RWPE2 (cell line): ENCODE measurements at regions not wholly inside any gene's neighbourhood (a gene's known extent, or its start where the extent isn't known, plus 50 kb on each side); places are given as distances from the start of the nearest gene placed in this dataset.

Source experiments
- ATAC-seq: fragments of 200-7000 bp; cut with Tn5 transposase; 3 replicates; pipeline ENCODE4 v1.9.1; 2021; ENCODE audit warnings: low read depth
- DNase-seq: peaks from one replicate; pipeline ENCODE4 v3.0.0-alpha.2; 2020; ENCODE audit warnings: low spot score
- H3K27ac ChIP-seq: fragments of 450-650 bp; 2 replicates; pipeline ENCODE4 v1.5.1; 2017; ENCODE audit warnings: mild to moderate bottlenecking; ENCODE audit not compliant: poor library complexity, severe bottlenecking
- H3K27me3 ChIP-seq: fragments of 250-450 bp; sonication (Bioruptor Pico); 2 replicates; pipeline ENCODE4 v1.5.1; 2021; ENCODE audit warnings: mild to moderate bottlenecking, moderate library complexity; ENCODE audit not compliant: insufficient read depth, poor library complexity, severe bottlenecking
- H3K36me3 ChIP-seq: fragments of 250-450 bp; sonication (Bioruptor Pico); 2 replicates; pipeline ENCODE4 v1.5.1; 2020; ENCODE audit warnings: low read depth, mild to moderate bottlenecking, moderate library complexity
- H3K4me1 ChIP-seq: fragments of 250-450 bp; sonication (Bioruptor Pico); 2 replicates; pipeline ENCODE4 v1.5.1; 2021; ENCODE audit warnings: mild to moderate bottlenecking, moderate library complexity; ENCODE audit not compliant: insufficient read depth, poor library complexity, severe bottlenecking
- H3K4me3 ChIP-seq: fragments of 250-450 bp; sonication (Bioruptor Pico); 2 replicates; pipeline ENCODE4 v1.5.1; 2021; ENCODE audit warnings: mild to moderate bottlenecking, moderate library complexity; ENCODE audit not compliant: severe bottlenecking
- H3K9me3 ChIP-seq: fragments of 250-450 bp; sonication (Bioruptor Pico); 2 replicates; pipeline ENCODE4 v1.5.1; 2021; ENCODE audit warnings: mild to moderate bottlenecking, moderate library complexity; ENCODE audit not compliant: severe bottlenecking
- CTCF ChIP-seq: fragments of 450-650 bp; IDR thresholded peaks from one replicate; pipeline ENCODE4 v1.5.1; 2017; ENCODE audit warnings: mild to moderate bottlenecking, moderate library complexity; ENCODE audit not compliant: poor library complexity, severe bottlenecking

- ATAC-seq, result no peak
- H3K27ac ChIP-seq, result no peak overlapping the region
- no peak for TF ChIP-seq CTCF
- H3K36me3 ChIP-seq, result no peaks in the 10 kb centered on the region
- H3K4me3 ChIP-seq, result no peak overlapping the region
- no peaks in the 10 kb centered on the region for H3K4me1 ChIP-seq
- no peaks in the 10 kb centered on the region for H3K27me3 ChIP-seq
- DNase-seq, result no peak
- H3K9me3 ChIP-seq, result no peaks in the 10 kb centered on the region
These were observed 379.9 kb upstream of the RBMS3 start for GRCh38 chr3:28901018-28901417.

DNA sequence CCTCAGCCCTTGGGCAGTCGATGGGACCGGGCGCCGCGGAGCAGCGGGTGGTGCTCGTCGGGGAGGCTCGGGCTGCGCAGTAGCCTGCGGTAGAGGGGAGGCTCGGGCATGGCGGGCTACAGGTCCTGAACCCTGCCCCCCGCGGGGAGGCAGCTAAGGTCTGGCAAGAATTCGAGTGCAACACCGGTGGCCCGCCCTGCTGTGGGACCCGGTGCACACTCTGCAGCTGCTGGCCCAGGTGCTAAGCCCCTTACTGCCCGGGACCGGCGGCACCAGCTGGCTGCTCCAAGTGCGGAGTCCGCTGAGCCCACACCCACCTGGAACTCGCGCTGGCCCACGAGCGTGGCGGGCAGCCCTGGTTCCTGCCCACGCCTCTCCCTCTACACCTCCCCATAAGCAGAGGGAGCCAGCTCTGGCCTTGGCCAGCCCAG is 377.7 kb upstream of the RBMS3 start:
- no peak overlapping the region for H3K27ac ChIP-seq
- DNase-seq (no peak), ATAC-seq (no peak)
- H3K36me3 ChIP-seq, result no peaks in the 10 kb centered on the region
- no peak overlapping the region for H3K4me3 ChIP-seq
- no peaks in the 10 kb centered on the region for H3K27me3 ChIP-seq
- H3K9me3 ChIP-seq, result no peaks in the 10 kb centered on the region
- TF ChIP-seq CTCF, result no peak
- H3K4me1 ChIP-seq, result no peaks in the 10 kb centered on the region

DNA sequence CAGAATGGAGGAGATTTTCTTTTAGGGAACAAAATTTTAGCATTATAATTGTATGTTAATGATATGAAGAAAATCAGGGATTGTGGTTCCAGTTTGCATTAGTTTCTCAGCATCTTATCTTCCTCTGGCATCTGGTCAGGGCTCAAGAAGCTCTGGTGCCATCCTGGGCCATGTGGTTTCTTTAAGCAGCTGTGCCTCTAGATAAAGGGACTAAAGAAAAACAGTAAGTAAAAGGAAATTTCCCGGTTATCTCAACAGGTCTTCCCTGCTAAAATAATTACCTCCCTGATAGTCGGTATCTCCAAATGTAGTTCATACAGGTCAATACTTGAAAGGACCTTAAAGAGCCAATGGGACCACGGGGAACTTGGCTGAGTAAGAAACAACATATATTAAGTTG is 375.1 kb upstream of the RBMS3 start:
- Histone ChIP-seq H3K4me1 (no peaks in the 10 kb centered on the region), H3K27me3 (no peaks in the 10 kb centered on the region), H3K36me3 (no peaks in the 10 kb centered on the region), H3K9me3 (no peaks in the 10 kb centered on the region), H3K27ac (no peak overlapping the region), H3K4me3 (no peak overlapping the region)
- no peak for DNase-seq
- TF ChIP-seq CTCF, result no peak
- ATAC-seq, result no peak

GRCh38 chr3:28906561-28907310 is 374.1 kb upstream of the RBMS3 start:
- no peak for ATAC-seq
- no peaks in the 10 kb centered on the region for H3K27me3 ChIP-seq
- no peaks in the 10 kb centered on the region for H3K36me3 ChIP-seq
- H3K4me1 ChIP-seq, result no peaks in the 10 kb centered on the region
- H3K27ac ChIP-seq, result no peak overlapping the region
- no peaks in the 10 kb centered on the region for H3K9me3 ChIP-seq
- no peak for DNase-seq
- no peak for TF ChIP-seq CTCF
- H3K4me3 ChIP-seq, result no peak overlapping the region

- DNase-seq (no peak), ATAC-seq (no peak)
- Histone ChIP-seq H3K27me3 (no peaks in the 10 kb centered on the region), H3K4me3 (no peak overlapping the region), H3K9me3 (no peaks in the 10 kb centered on the region), H3K4me1 (no peaks in the 10 kb centered on the region), H3K27ac (no peak overlapping the region), H3K36me3 (no peaks in the 10 kb centered on the region)
- no peak for TF ChIP-seq CTCF
These were observed 373.3 kb upstream of the RBMS3 start for GRCh38 chr3:28907616-28908015.
